Bronchial epithelial cell (primary cell): ENCODE measurements at regions not wholly inside any gene's neighbourhood (a gene's known extent, or its start where the extent isn't known, plus 50 kb on each side); places are given as distances from the start of the nearest gene placed in this dataset.
A peak's percentile ranks its signal among the peaks of the same experiment; 100 is the strongest.

Experiments used
- DNase-seq: peaks from one replicate; pipeline ENCODE4 v3.0.0-alpha.2; 2010; ENCODE audit warnings: low read depth
- FAIRE-seq: peaks from 2 replicates; lab custom pipeline; 2011; peaks lifted over from hg19 to GRCh38; lab: Jason Lieb, UNC
- H3K27me3 ChIP-seq: 2 replicates; pipeline ENCODE4 v1.5.1; 2011; ENCODE audit warnings: low read length; ENCODE audit not compliant: control insufficient read depth, insufficient read depth
- H3K36me3 ChIP-seq: 2 replicates; pipeline ENCODE4 v1.5.1; 2011; ENCODE audit warnings: low read length; ENCODE audit not compliant: control insufficient read depth, insufficient read depth
- H3K4me3 ChIP-seq: 2 replicates; pipeline ENCODE4 v1.5.1; 2011; ENCODE audit warnings: mild to moderate bottlenecking, low read depth, low read length, control low read depth
- CTCF ChIP-seq: IDR thresholded peaks from 2 replicates; pipeline ENCODE4 v1.5.1; 2011; ENCODE audit warnings: mild to moderate bottlenecking, moderate library complexity, low read length, control low read depth, inconsistent platforms; ENCODE audit not compliant: insufficient read depth, severe bottlenecking

- Histone ChIP-seq H3K36me3 (no peaks in the 10 kb centered on the region), H3K27me3 (peaks cover 8% of the 10 kb centered on the region), H3K4me3 (no peak overlapping the region)
- FAIRE-seq (no peak), DNase-seq (peak; percentile 53)
- peak; percentile 87 for TF ChIP-seq CTCF
Measured at GRCh38 chr2:174697255-174697654, 67.0 kb downstream of the CHRNA1 start.

- H3K27me3 ChIP-seq = peaks cover 8% of the 10 kb centered on the region
- no peaks in the 10 kb centered on the region for H3K36me3 ChIP-seq
- H3K4me3 ChIP-seq = no peak overlapping the region
- DNase-seq = no peak
- FAIRE-seq = no peak
- no peak for TF ChIP-seq CTCF
Measured at GRCh38 chr2:174694920-174695319, 69.4 kb downstream of the CHRNA1 start.

- Histone ChIP-seq H3K36me3 (no peaks in the 10 kb centered on the region), H3K4me3 (no peak overlapping the region), H3K27me3 (peaks cover 8% of the 10 kb centered on the region)
- peak; percentile 93 for FAIRE-seq
- no peak for TF ChIP-seq CTCF
- no peak for DNase-seq
Measured at GRCh38 chr2:174694196-174694878, 69.9 kb downstream of the CHRNA1 start.

GRCh38 chr2:174693344-174693743 lies 70.9 kb downstream of the CHRNA1 start:
- Histone ChIP-seq H3K36me3 (no peaks in the 10 kb centered on the region), H3K4me3 (no peak overlapping the region), H3K27me3 (peaks cover 8% of the 10 kb centered on the region)
- DNase-seq = no peak
- no peak for TF ChIP-seq CTCF
- no peak for FAIRE-seq

- no peak for DNase-seq
- Histone ChIP-seq H3K27me3 (peaks cover 8% of the 10 kb centered on the region), H3K36me3 (no peaks in the 10 kb centered on the region), H3K4me3 (no peak overlapping the region)
- FAIRE-seq = no peak
- TF ChIP-seq CTCF = no peak
Measured at GRCh38 chr2:174692256-174692919, 71.9 kb downstream of the CHRNA1 start.
